Suprapubic skin (tissue), 3 donors: ENCODE measurements at regions not wholly inside any gene's neighbourhood (a gene's known extent, or its start where the extent isn't known, plus 50 kb on each side); places are given as distances from the start of the nearest gene placed in this dataset.

ENCODE experiments used
- EP300 ChIP-seq: sonication (generic); formaldehyde crosslinking; IDR thresholded peaks from one replicate; pipeline ENCODE4 v1.6.1; 2017; ENCODE audit warnings: antibody characterized with exemption
- TF ChIP-seq, protein P1 (sequence below), 2 donors: fragments of 200-600 bp in 1 of 2; fragments of 450-650 bp in 1 of 2; sonication (generic) in 1 of 2; IDR thresholded peaks; one replicate each; pipeline ENCODE4 v1.5.1; 2016 to 2019; ENCODE audit warnings: antibody characterized with exemption in 2 of 2, mild to moderate bottlenecking in 1 of 2, moderate library complexity in 1 of 2

- TF ChIP-seq, protein P1, sequence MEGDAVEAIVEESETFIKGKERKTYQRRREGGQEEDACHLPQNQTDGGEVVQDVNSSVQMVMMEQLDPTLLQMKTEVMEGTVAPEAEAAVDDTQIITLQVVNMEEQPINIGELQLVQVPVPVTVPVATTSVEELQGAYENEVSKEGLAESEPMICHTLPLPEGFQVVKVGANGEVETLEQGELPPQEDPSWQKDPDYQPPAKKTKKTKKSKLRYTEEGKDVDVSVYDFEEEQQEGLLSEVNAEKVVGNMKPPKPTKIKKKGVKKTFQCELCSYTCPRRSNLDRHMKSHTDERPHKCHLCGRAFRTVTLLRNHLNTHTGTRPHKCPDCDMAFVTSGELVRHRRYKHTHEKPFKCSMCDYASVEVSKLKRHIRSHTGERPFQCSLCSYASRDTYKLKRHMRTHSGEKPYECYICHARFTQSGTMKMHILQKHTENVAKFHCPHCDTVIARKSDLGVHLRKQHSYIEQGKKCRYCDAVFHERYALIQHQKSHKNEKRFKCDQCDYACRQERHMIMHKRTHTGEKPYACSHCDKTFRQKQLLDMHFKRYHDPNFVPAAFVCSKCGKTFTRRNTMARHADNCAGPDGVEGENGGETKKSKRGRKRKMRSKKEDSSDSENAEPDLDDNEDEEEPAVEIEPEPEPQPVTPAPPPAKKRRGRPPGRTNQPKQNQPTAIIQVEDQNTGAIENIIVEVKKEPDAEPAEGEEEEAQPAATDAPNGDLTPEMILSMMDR (IDR thresholded peaks at IDR 0.05): no peak
- TF ChIP-seq EP300: no peak
Measured at GRCh38 chr22:47781427-47782111, 1019.1 kb downstream of the TBC1D22A start.
